CD4-positive, alpha-beta T cell treated with Interleukin-15 for 1 hour (primary cell): ENCODE measurements at regions not wholly inside any gene's neighbourhood (a gene's known extent, or its start where the extent isn't known, plus 50 kb on each side); places are given as distances from the start of the nearest gene placed in this dataset.

ENCODE experiments used
- DNase-seq: peaks from one replicate; pipeline ENCODE4 v3.0.0-alpha.2; 2020

DNA sequence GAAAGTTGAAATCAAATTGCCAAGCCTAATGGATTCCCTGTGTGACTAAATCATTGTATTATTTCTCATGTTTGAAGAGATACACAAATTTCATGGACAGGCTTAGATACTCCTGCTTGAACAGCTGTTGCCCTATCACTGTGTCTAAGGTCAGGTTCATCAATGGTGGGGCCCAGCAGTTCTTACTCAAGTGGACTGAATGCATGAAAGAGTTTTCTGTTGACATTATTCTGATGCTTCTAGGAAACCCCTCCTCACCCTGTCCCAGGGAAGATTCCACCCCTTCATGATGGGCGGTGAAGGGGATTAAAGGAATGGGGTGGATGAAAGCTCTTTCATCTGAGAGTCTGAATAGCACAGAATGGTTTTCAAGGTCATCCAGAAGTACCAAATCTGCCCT, 148.8 kb downstream of the INO80D start:
- no peak for DNase-seq

- DNase-seq: no peak
Measured at GRCh38 chr2:205936446-205936845, 149.5 kb downstream of the INO80D start.

DNA sequence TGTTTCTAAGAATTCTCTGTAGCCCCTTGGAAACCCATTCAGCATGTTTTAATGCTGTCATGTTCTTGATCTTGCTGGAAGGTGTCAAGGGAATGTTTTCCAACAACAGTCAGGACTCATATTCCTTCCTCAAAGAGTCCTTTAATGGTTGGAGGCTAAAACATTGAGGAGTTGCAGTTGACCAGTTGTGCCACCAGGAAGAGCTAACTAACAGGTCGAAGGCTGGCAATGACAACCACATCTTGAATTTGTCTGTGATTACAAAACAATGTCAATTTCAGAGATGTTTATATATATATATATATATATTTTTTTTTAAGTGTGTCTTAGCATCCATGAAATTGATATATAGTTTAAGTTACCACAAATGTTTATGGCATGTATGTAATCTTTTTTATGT, 151.5 kb downstream of the INO80D start:
- no peak for DNase-seq

DNA sequence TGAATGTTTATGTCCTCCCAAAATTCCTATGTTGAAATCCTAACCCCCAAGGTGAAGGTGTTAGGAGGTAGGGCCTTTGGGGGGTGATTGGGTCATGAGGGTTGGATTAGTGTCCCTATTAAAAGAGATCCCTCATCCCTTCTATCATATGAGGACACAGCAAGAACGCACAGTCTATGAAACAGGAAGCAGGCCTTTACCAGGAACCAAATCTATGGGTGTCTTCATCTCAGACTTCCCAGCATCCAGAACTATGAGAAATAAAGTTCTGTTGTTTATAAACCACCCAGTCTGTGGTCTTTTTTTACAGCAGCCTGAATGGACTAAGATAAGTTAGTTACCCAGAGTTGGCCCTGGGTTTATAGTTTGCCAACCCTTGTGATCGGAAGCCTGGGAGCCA, 153.1 kb downstream of the INO80D start:
- DNase-seq: no peak

- DNase-seq: no peak
Measured at GRCh38 chr2:205931388-205931787, 154.6 kb downstream of the INO80D start.

GRCh38 chr2:205930209-205930608, 155.8 kb downstream of the INO80D start:
- DNase-seq: no peak

DNA sequence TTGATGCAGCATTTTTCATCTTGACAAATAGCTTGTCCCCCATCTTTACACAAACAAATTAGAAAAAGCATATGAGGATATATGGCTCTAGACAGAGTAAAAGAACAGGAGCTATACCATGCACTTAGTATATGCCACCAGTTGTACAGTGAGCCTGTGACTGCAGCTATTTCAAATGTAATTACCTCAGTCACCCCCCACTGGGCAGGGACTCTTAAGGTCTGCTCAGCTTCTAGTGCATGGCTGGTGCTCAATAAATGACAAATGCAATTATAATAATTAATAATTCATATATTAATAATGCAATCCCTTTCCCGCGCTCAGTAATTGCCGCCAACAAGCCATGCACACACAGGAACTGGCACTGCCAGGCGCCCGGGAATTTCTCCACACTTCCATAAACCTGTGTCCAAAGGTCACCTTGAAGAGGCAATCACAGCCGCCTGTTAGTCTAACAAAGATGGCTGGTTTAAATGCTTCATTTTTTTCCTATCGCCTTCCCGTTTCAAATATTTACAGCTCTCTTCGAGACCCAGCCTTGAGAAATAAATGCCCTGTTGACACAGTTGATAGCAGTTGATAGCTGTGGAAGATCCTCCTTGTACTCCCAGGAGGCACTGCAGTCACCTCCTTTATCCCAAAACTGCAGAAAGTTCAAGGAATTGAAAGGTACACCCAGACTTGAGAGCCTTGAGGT, 156.6 kb downstream of the INO80D start:
- DNase-seq: no peak

GRCh38 chr2:205925373-205926337, 160.3 kb downstream of the INO80D start:
- peak; percentile 59 for DNase-seq

GRCh38 chr2:205924676-205925075, 161.3 kb downstream of the INO80D start:
- no peak for DNase-seq

DNA sequence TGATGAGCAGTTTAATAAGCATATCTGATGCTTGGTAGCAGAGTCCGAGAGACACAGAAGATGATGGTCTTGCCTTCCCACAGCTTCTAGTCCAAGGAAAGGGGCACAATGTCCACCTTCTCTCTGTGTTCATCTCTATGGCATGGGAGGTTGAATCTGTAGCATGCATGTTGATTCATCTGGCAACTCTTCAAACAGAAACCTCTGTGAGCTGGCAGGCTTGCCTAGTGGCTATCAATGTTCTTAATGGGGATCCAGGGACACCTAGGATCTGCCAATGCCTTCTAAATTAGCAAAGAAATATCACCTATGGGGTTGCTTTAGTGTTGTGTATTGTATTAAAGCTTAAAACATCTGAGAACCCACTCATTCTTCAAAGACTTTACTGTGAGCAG, 170.8 kb downstream of the INO80D start:
- no peak for DNase-seq

- DNase-seq: no peak
Measured at GRCh38 chr2:205914213-205915129, 171.5 kb downstream of the INO80D start.

DNA sequence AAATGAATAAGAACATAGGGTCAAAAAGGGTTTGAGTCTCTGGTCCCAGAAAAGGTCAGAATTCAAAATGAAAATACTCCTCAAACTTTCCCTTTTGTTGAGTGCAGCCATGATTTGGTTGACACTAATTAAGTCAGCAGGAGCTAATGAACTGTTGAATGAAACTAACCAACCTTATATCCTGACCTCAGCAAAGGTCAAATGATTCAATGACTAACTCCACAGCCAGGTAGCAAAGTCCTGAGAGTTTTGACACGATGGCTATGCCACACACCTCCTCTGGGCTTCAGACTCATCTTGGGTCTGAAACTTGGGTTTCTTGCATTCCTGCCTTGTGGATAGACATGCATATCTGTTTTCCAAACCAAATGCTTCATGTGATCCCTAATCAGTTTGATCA, 172.3 kb downstream of the INO80D start:
- no peak for DNase-seq

DNA sequence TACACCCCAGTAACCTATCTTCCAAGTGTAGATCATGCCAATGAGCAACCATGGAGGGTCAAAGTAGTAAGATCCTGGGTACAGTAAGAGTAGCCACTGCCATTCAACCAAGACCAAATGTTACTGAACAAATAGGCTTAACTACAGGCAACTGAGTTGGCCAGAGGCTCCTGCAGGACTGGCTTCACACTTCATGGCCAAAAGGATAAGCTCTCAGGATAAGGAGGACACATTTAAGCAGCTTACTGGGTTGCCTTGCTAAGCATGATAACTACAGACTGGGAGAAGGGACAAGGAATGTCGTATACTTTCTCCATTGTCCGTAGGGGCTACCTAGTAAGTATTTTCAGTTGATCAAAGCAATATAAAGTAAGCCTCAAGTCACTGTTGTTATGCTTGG, 174.7 kb downstream of the INO80D start:
- no peak for DNase-seq

DNA sequence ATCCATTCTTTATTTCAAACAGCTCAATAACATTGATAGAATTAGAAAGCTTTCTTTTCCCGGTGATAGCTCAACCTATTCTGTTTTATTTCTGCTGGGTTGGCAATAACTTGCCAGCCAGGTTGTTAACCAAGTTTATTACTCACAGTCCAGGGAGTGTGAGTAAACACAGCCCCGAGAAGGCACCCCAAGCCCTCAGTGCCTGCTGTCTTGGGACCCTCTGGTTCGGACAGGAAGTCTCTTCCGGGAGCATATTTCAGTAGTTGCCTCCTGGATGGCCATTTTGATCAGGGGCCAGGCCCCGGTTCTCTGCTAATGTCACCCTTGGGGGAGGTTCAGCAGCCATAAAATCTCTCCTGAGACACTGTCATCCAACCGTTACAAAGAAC, 176.8 kb downstream of the INO80D start:
- DNase-seq: no peak

DNA sequence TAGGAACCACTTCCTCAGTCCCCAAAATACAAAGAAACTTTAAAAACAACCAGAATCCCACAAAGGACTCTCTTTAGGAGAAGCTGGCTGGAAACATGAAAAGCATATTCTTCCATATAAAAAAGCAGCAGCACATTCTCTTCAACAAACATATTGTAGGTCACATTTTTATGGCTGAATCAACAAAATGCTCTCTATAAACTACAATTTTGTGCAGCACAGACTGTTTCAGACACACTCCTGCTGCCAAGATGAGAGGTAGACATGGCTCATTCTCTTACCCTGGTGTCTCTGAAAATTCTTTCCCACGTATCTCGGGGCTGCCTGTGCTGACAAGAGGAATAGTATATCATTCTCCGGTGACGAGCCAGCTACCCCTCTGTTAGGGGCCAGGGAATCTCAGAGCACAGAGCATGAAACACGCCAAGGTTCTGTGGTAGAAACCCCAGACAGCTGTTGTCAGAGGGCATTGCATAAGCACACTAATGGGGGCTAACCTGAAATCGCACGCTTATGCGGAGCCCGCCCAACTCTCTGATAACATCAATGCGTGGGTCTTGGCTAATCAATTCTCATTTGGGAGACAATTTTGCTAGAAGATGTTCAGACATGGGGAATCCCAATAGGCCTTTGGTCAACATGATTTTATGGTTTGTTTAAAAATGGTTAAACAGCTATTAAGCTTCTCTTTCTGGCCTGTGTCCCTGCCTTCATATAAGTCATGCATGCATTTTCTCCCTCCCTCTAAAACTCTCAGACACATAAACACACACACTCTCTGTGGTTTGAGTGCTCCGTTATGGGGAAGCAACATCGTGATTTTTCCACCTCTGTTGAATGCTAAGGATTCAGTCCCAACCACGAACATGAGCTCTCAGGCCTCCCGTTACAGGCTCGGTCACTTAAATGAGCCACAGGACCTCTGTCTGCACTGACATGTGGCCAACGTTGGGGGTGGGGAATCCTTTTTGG, 177.5 kb downstream of the INO80D start:
- no peak for DNase-seq

- no peak for DNase-seq
Measured at GRCh38 chr2:205906419-205906818, 179.6 kb downstream of the INO80D start.

DNA sequence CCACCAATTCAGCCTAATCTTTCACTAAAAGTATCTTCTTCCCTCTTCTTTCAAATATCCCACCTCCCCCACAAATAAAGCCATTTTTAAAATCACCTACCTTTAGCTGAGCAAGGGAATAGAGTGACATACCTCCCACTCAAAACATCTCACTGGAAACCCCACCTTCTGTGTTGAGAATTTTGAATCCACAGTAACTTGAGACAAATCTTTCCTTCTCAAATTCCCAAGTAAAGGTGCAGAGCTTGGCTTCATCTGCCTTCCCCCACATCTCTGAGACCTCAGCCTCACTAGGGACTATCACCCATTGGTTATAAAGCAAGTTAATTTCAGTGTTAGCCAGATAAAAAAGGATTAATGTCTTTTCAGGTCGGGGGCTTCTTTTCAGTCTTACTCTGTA, 180.4 kb downstream of the INO80D start:
- DNase-seq: no peak

- no peak for DNase-seq
Measured at GRCh38 chr2:205904873-205905272, 181.1 kb downstream of the INO80D start.

DNA sequence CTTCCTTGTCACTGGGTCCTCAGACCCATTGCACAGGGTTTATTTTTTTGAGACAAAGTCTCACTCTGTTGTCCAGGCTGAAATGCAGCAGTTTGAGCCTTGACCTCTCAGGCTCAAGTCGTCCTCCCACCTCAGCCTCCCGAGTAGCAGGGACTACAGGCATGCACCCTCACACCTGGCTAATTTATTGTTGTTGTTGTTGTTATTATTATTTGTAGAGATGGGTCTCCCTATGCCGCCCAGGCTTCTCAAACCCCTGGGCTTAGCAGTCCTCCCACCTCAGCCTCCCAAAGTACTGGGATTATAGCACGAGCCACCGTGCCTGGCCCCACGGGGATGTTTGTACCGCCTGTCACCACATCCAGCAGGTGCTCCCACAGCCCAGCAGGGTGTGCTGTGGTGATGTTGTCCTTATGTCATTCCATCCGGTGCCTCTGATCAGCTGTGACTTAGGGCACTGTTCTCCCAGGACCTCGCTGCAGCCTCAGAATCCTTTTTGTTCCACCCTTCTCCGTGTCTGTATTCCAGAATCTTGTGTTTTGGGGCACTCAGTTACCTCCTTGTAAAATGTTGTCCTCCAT, 182.3 kb downstream of the INO80D start:
- no peak for DNase-seq

DNA sequence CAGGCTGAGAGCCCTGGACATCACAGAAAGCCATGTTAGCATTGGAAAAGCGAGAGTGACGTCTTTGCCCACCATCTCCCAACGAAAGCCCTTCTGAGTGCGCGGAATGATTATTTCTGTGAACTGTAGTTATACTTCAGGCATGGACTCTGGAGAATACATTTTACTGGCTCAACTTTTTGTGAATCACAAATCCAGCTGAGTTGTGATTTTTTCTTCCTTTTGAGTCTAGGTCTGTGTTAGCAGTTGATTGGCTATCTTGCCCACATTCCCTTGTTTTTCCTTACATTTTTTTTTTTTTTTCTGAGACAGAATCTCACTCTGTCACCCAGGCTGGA, 183.1 kb downstream of the INO80D start:
- DNase-seq: no peak

DNA sequence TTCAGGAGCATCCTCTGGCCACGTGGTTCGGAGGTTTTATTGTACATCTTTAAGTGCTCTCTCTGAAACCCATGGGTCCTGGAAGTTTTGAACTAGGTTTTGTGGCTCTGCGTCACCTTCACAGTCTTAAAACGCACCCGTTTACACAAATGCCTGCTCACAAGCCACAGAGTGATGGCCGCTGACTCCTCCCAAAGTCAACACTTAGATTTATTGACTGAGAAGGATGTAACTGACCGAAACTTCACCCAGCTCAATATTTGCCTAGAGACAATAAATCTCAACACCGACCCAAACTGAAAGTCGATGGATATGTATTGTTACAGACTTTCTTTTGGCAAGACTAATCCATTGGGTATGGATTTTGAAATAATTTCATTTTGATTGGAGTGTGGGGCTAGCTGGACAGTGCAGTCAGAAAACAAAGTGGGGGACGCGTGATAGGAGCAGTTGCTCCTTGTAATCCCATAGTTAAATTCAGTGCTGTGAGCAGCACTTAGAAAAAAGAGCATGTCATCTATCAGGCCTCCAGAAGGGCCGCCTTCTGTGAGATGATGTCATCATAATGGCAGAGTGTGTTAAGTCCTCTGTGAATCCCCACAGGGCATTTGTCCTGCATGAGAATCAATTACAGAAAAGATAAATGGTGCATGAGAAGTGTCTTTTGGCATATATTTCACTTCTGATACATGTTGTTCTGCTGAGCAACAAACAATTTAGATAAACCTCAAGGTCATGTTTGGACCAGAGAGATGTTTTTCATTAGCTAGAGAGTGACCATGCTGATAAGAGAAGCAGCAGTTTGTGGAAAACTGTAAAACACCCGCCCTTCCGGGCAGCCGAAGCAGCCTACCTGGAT, 183.7 kb downstream of the INO80D start:
- no peak for DNase-seq
